PC-9 (cell line): ENCODE measurements at regions not wholly inside any gene's neighbourhood (a gene's known extent, or its start where the extent isn't known, plus 50 kb on each side); places are given as distances from the start of the nearest gene placed in this dataset.

Experiments
- BruUV-seq: library from RNA; stranded (reverse); fragments of 400-500 nt; replicated peaks from 2 replicates; lab custom pipeline; 2021; lab: Mats Ljungman, UMichigan
- CTCF ChIA-PET: fragments of 300-600 bp; sonication (Branson Sonifier 250); formaldehyde crosslinking; loops from one replicate; lab custom pipeline; 2022; ENCODE audit warnings: antibody characterized with exemption; lab: Charles Lee
- POLR2A ChIA-PET: fragments of 300-600 bp; sonication (Branson Sonifier 250); formaldehyde crosslinking; loops from one replicate; lab custom pipeline; 2022; ENCODE audit warnings: antibody characterized with exemption; ENCODE audit not compliant: unreplicated experiment; lab: Charles Lee
- DNase-seq, 2 experiments: peaks; one replicate each; pipeline versions ENCODE4 v3.0.0 to v3.0.0-alpha.2; 2015 to 2022; ENCODE audit warnings: mixed read lengths in 1 of 2
- H2AFZ ChIP-seq: fragments of 200-600 bp; sonication (generic); 2 replicates; pipeline ENCODE4 v1.8.1; 2017; ENCODE audit warnings: antibody characterized with exemption
- H3F3A ChIP-seq: fragments of 200-600 bp; sonication (generic); 2 replicates; pipeline ENCODE4 v1.8.1; 2017; ENCODE audit warnings: antibody characterized with exemption, mild to moderate bottlenecking, low read depth; ENCODE audit not compliant: insufficient read depth
- H3K27ac ChIP-seq: fragments of 200-600 bp; sonication (generic); 2 replicates; pipeline ENCODE4 v1.6.1; 2016; ENCODE audit warnings: mixed run types
- H3K27me3 ChIP-seq: fragments of 200-600 bp; sonication (generic); 2 replicates; pipeline ENCODE4 v1.6.1; 2016; ENCODE audit warnings: low read depth, mixed run types; ENCODE audit not compliant: insufficient read depth
- H3K36me3 ChIP-seq: fragments of 200-600 bp; sonication (generic); 2 replicates; pipeline ENCODE4 v1.6.1; 2016; ENCODE audit warnings: low read depth, mixed run types
- H3K4me1 ChIP-seq: fragments of 200-600 bp; sonication (generic); replicated peaks from 2 replicates; pipeline ENCODE4 v1.6.1; 2016; ENCODE audit warnings: mixed run types; ENCODE audit not compliant: insufficient read depth
- H3K4me2 ChIP-seq: fragments of 200-600 bp; sonication (generic); 2 replicates; pipeline ENCODE4 v1.6.1; 2017; ENCODE audit warnings: mixed run types
- H3K4me3 ChIP-seq: fragments of 200-600 bp; sonication (generic); 2 replicates; pipeline ENCODE4 v1.6.1; 2016; ENCODE audit warnings: mixed run types
- H3K79me2 ChIP-seq: fragments of 200-600 bp; sonication (generic); 2 replicates; pipeline ENCODE4 v1.6.1; 2017; ENCODE audit warnings: low read depth, mixed run types
- H3K9me2 ChIP-seq: fragments of 200-600 bp; sonication (generic); 2 replicates; pipeline ENCODE4 v1.8.1; 2017; ENCODE audit warnings: mild to moderate bottlenecking; ENCODE audit not compliant: insufficient read depth
- H3K9me3 ChIP-seq: fragments of 200-600 bp; sonication (generic); 2 replicates; pipeline ENCODE4 v1.8.1; 2016; ENCODE audit warnings: low read depth; ENCODE audit not compliant: insufficient read depth
- H4K20me1 ChIP-seq: fragments of 200-600 bp; sonication (generic); 2 replicates; pipeline ENCODE4 v1.8.1; 2017; ENCODE audit not compliant: insufficient read depth
- CTCF ChIP-seq: fragments of 200-600 bp; sonication (generic); conservative IDR thresholded peaks from 2 replicates; pipeline ENCODE4 v1.6.1; 2017; ENCODE audit warnings: mixed run types, antibody characterized with exemption, mild to moderate bottlenecking, moderate library complexity
- EZH2 ChIP-seq: fragments of 200-600 bp; sonication (generic); IDR thresholded peaks from 2 replicates; pipeline ENCODE4 v1.8.0; 2017; ENCODE audit warnings: antibody characterized with exemption, low read depth
- intact Hi-C: fragments of 100-400 bp; cut with micrococcal nuclease; formaldehyde crosslinking; loops from one replicate; pipeline ENCODE4 v1.10.0; 2022; ENCODE audit not compliant: unreplicated experiment

- no TSS peak for BruUV-seq
- CTCF ChIA-PET = no interaction called here
- intact Hi-C loops = no loop called here
- no peak overlapping the region for H3K27ac ChIP-seq
- H3K4me3 ChIP-seq = no peak overlapping the region
- DNase-seq = no peak
- no peaks in the 10 kb centered on the region for H4K20me1 ChIP-seq
- POLR2A ChIA-PET = no interaction called here
- H3K9me3 ChIP-seq = no peaks in the 10 kb centered on the region
- no peaks in the 10 kb centered on the region for H3F3A ChIP-seq
- H2AFZ ChIP-seq = no peak overlapping the region
- H3K79me2 ChIP-seq = no peaks in the 10 kb centered on the region
- no peaks in the 10 kb centered on the region for H3K27me3 ChIP-seq
- no peaks in the 10 kb centered on the region for H3K36me3 ChIP-seq
- TF ChIP-seq CTCF (no peak), EZH2 (no peak)
- H3K4me1 ChIP-seq = no peaks in the 10 kb centered on the region
- no peaks in the 10 kb centered on the region for H3K9me2 ChIP-seq
- no peak overlapping the region for H3K4me2 ChIP-seq
Measured at GRCh38 chr2:21610304-21610703, 486.5 kb downstream of the TDRD15 start.

- Histone ChIP-seq H3K27ac (no peak overlapping the region), H3K4me3 (no peak overlapping the region), H3K4me1 (no peaks in the 10 kb centered on the region), H2AFZ (no peak overlapping the region), H3K79me2 (no peaks in the 10 kb centered on the region), H3K27me3 (peaks cover 12% of the 10 kb centered on the region), H3K36me3 (no peaks in the 10 kb centered on the region), H3K4me2 (no peak overlapping the region), H3F3A (no peaks in the 10 kb centered on the region), H3K9me3 (no peaks in the 10 kb centered on the region), H3K9me2 (no peaks in the 10 kb centered on the region), H4K20me1 (no peaks in the 10 kb centered on the region)
- TF ChIP-seq EZH2 (no peak), CTCF (no peak)
- POLR2A ChIA-PET = no interaction called here
- DNase-seq = no peak
- intact Hi-C loops = no loop called here
- CTCF ChIA-PET = no interaction called here
- BruUV-seq = no TSS peak
Measured at GRCh38 chr2:21617885-21618434, 494.2 kb downstream of the TDRD15 start.

DNA sequence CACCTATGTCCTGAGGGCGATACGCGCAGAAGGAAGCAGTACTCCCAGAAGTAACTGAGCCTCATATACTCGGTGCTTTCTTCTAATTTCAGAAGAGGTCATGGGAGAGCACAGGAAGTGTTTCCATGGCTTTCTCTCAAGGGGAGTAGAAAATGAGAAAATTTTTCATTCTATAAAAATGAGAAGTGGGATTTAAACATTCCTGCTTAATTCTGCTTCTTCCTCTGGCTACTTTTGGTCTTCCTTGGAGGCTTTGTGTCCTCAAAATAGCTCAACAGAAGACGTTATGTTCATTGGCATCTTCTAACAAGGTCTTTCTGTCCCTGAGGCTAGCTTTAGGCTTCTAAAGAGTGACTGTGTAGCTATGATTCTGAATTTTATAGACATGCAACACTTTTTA is 497.0 kb downstream of the TDRD15 start:
- intact Hi-C loops = no loop called here
- Histone ChIP-seq H3K4me1 (no peaks in the 10 kb centered on the region), H3K79me2 (no peaks in the 10 kb centered on the region), H3K4me3 (no peak overlapping the region), H3K4me2 (no peak overlapping the region), H3K27ac (no peak overlapping the region), H4K20me1 (peaks cover 3% of the 10 kb centered on the region; the same call in 1 of the 2 replicates), H3K36me3 (no peaks in the 10 kb centered on the region), H3K9me3 (no peaks in the 10 kb centered on the region), H2AFZ (no peak overlapping the region), H3K9me2 (no peaks in the 10 kb centered on the region), H3F3A (no peaks in the 10 kb centered on the region), H3K27me3 (peaks cover 18% of the 10 kb centered on the region)
- DNase-seq = no peak
- POLR2A ChIA-PET = no interaction called here
- TF ChIP-seq CTCF (no peak), EZH2 (no peak)
- CTCF ChIA-PET = no interaction called here
- no TSS peak for BruUV-seq
